CD14-positive monocyte (primary cell): ENCODE measurements at regions not wholly inside any gene's neighbourhood (a gene's known extent, or its start where the extent isn't known, plus 50 kb on each side); places are given as distances from the start of the nearest gene placed in this dataset.

ENCODE experiments used
- DNase-seq, 3 donors: peaks; one replicate each; pipeline ENCODE4 v3.0.0-alpha.2; 2011 to 2022
- H2AFZ ChIP-seq: 2 replicates; pipeline ENCODE4 v1.6.0; 2012; ENCODE audit warnings: mild to moderate bottlenecking, low read depth, low read length, inconsistent platforms; ENCODE audit not compliant: insufficient read depth, poor library complexity, severe bottlenecking
- H3K27ac ChIP-seq, 2 donors: 1 replicate in 1 of 2; 2 replicates in 1 of 2; pipeline ENCODE4 v1.5.1; 2012 to 2013; ENCODE audit warnings: low read length in 2 of 2, control low read depth in 1 of 2, inconsistent platforms in 1 of 2, low read depth in 1 of 2, mild to moderate bottlenecking in 1 of 2
- H3K27me3 ChIP-seq, 2 donors: one replicate each; pipeline versions ENCODE4 v1.6.0 to v1.6.1; 2011 to 2013; ENCODE audit warnings: low read length in 2 of 2; ENCODE audit not compliant: control insufficient read depth in 2 of 2, insufficient read depth in 2 of 2
- H3K36me3 ChIP-seq, 2 donors: replicated peaks in 1 of 2; 1 replicate in 1 of 2; 2 replicates in 1 of 2; pipeline versions ENCODE4 v1.5.1 to v1.6.1; 2012 to 2013; ENCODE audit warnings: low read length in 2 of 2, control low read depth in 1 of 2, inconsistent platforms in 1 of 2, mild to moderate bottlenecking in 1 of 2; ENCODE audit not compliant: insufficient read depth in 2 of 2, control insufficient read depth in 1 of 2
- H3K4me1 ChIP-seq, 2 donors: 1 replicate in 1 of 2; 2 replicates in 1 of 2; pipeline versions ENCODE4 v1.5.1 to v1.6.1; 2012 to 2013; ENCODE audit warnings: low read length in 2 of 2, control low read depth in 1 of 2, inconsistent platforms in 1 of 2, mild to moderate bottlenecking in 1 of 2, moderate library complexity in 1 of 2; ENCODE audit not compliant: insufficient read depth in 2 of 2, control insufficient read depth in 1 of 2
- H3K4me2 ChIP-seq: replicated peaks from 2 replicates; pipeline ENCODE3; 2012; ENCODE audit warnings: low read length, moderate library complexity, mild to moderate bottlenecking; ENCODE audit not compliant: poor library complexity, severe bottlenecking; ENCODE audit errors: extremely low read depth
- H3K4me3 ChIP-seq, 3 experiments: fragments of 200-600 bp in 1 of 3; sonication (generic) in 1 of 3; replicated peaks in 1 of 3; 1 replicate in 2 of 3; 2 replicates in 1 of 3; pipeline ENCODE4 v1.5.1; 2011 to 2013; ENCODE audit warnings: low read length in 3 of 3, mild to moderate bottlenecking in 3 of 3, control low read depth in 2 of 3, low read depth in 2 of 3, inconsistent platforms in 1 of 3, moderate library complexity in 1 of 3
- H3K79me2 ChIP-seq: 2 replicates; pipeline ENCODE4 v1.6.0; 2012; ENCODE audit warnings: mild to moderate bottlenecking, control low read depth, inconsistent platforms, low read length, moderate library complexity; ENCODE audit not compliant: insufficient read depth
- H3K9ac ChIP-seq: 2 replicates; pipeline ENCODE4 v1.6.0; 2017; ENCODE audit warnings: low read length, mild to moderate bottlenecking; ENCODE audit not compliant: insufficient read depth, poor library complexity, severe bottlenecking
- H3K9me3 ChIP-seq, 2 donors: replicated peaks in 1 of 2; 1 replicate in 1 of 2; 2 replicates in 1 of 2; pipeline versions ENCODE4 v1.5.1 to v1.6.1; 2012 to 2013; ENCODE audit warnings: low read length in 2 of 2, control low read depth in 1 of 2; ENCODE audit not compliant: control insufficient read depth in 1 of 2, insufficient read depth in 1 of 2
- H4K20me1 ChIP-seq: 2 replicates; pipeline ENCODE4 v1.6.0; 2012; ENCODE audit warnings: mild to moderate bottlenecking, low read length, control low read depth, moderate library complexity; ENCODE audit not compliant: insufficient read depth
- H3K27ac Mint-ChIP-seq, 7 donors: one replicate each; pipeline ENCODE4 v1.8.0; 2020; ENCODE audit warnings: mild to moderate bottlenecking in 7 of 7, mixed read lengths in 7 of 7, moderate library complexity in 6 of 7, inconsistent platforms in 2 of 7
- H3K27me3 Mint-ChIP-seq, 3 donors: one replicate each; pipeline ENCODE4 v1.8.0; 2021 to 2022; ENCODE audit warnings: low read depth in 3 of 3, mild to moderate bottlenecking in 3 of 3, mixed read lengths in 3 of 3, moderate library complexity in 3 of 3, inconsistent platforms in 1 of 3
- H3K36me3 Mint-ChIP-seq, 2 donors: one replicate each; pipeline ENCODE4 v1.8.0; 2020; ENCODE audit warnings: mixed read lengths in 2 of 2, inconsistent platforms in 1 of 2, mild to moderate bottlenecking in 1 of 2
- H3K4me1 Mint-ChIP-seq: one replicate; pipeline ENCODE4 v1.8.0; 2020; ENCODE audit warnings: mild to moderate bottlenecking, mixed read lengths
- H3K4me3 Mint-ChIP-seq, 2 donors: one replicate each; pipeline ENCODE4 v1.8.0; 2020; ENCODE audit warnings: mild to moderate bottlenecking in 2 of 2, mixed read lengths in 2 of 2, moderate library complexity in 1 of 2
- H3K9me3 Mint-ChIP-seq, 7 donors: one replicate each; pipeline ENCODE4 v1.8.0; 2020 to 2022; ENCODE audit warnings: mixed read lengths in 7 of 7, mild to moderate bottlenecking in 6 of 7, moderate library complexity in 6 of 7, inconsistent platforms in 2 of 7
- CTCF ChIP-seq: fragments of 200-600 bp; IDR thresholded peaks from one replicate; pipeline ENCODE4 v1.8.0; 2022; ENCODE audit warnings: antibody characterized with exemption, mild to moderate bottlenecking
- WGBS: methylation state at CpG from one replicate; pipeline ENCODE4 v1.1.5; 2013; ENCODE audit warnings: missing lambda C conversion rate; ENCODE audit not compliant: insufficient coverage; 5-methylcytosine and 5-hydroxymethylcytosine counted together
- intact Hi-C, 2 donors: fragments of 100-400 bp; cut with micrococcal nuclease; formaldehyde crosslinking; loops; one replicate each; pipeline versions ENCODE4 v1.15.0 to v1.15.1; 2023

GRCh38 chr13:85528491-85529217, 270.6 kb downstream of the SLITRK6 start:
- H3K4me3 Mint-ChIP-seq = no peak overlapping the region
- Histone ChIP-seq H3K4me2 (no peak overlapping the region), H3K9ac (no peak overlapping the region), H2AFZ (no peak overlapping the region), H3K4me3 (no peak overlapping the region), H4K20me1 (no peaks in the 10 kb centered on the region), H3K27ac (no peak overlapping the region), H3K9me3 (no peaks in the 10 kb centered on the region), H3K4me1 (no peaks in the 10 kb centered on the region), H3K36me3 (no peaks in the 10 kb centered on the region), H3K79me2 (no peaks in the 10 kb centered on the region), H3K27me3 (no peaks in the 10 kb centered on the region)
- intact Hi-C loops = no loop called here
- no peak for TF ChIP-seq CTCF
- H3K27me3 Mint-ChIP-seq = no peaks in the 10 kb centered on the region
- H3K36me3 Mint-ChIP-seq = no peaks in the 10 kb centered on the region
- no peak overlapping the region for H3K27ac Mint-ChIP-seq
- peaks cover 0 to 2% (median 1%) of the 10 kb centered on the region in 7 donors for H3K9me3 Mint-ChIP-seq
- no peaks in the 10 kb centered on the region for H3K4me1 Mint-ChIP-seq
- 100% methylated on average over 2 of the region's 3 CpGs for WGBS
- DNase-seq = no peak

- Histone ChIP-seq H2AFZ (no peak overlapping the region), H3K79me2 (no peaks in the 10 kb centered on the region), H3K9ac (no peak overlapping the region), H3K4me1 (no peaks in the 10 kb centered on the region), H3K4me3 (no peak overlapping the region), H3K4me2 (no peak overlapping the region), H3K9me3 (no peaks in the 10 kb centered on the region), H3K27ac (no peak overlapping the region), H4K20me1 (no peaks in the 10 kb centered on the region), H3K36me3 (no peaks in the 10 kb centered on the region), H3K27me3 (no peaks in the 10 kb centered on the region)
- Mint-ChIP-seq H3K4me3 (no peak overlapping the region), H3K27ac (no peak overlapping the region), H3K36me3 (no peaks in the 10 kb centered on the region), H3K27me3 (no peaks in the 10 kb centered on the region), H3K9me3 (peaks cover 0 to 2% (median under 1%) of the 10 kb centered on the region in 7 donors), H3K4me1 (no peaks in the 10 kb centered on the region)
- no peak for TF ChIP-seq CTCF
- no CpG with 5 or more reads among the region's 4 CpGs for WGBS
- no peak for DNase-seq
- intact Hi-C loops = no loop called here
Observed at GRCh38 chr13:85527316-85527715, 271.9 kb downstream of the SLITRK6 start.
